ENCODE measurements at regions not wholly inside any gene's neighbourhood (a gene's known extent, or its start where the extent isn't known, plus 50 kb on each side); places are given as distances from the start of the nearest gene placed in this dataset.

DNA sequence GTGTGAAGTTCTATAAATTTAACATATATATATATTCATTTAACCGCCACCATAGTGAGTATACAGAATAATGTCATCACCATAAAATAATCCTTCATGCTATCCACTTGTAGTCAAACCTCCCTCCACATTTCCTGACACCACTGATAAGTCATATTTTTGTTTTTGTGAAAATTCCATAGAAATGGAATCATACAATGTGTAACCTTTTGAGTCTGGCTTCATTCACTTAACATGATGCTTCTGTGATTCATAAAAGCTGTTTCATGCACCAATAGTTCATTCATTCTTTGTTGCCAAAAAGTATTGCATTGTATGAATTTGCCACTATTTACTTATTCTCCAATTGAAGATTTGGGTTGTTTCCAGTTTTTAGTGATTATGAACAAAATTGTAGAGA, 497.5 kb upstream of the PCDH20 start:
- Histone ChIP-seq H3K4me1 (no peaks in the 10 kb centered on the region), H3K9me3 (no peaks in the 10 kb centered on the region), H3K27ac (no peak overlapping the region), H3K27me3 (no peaks in the 10 kb centered on the region), H3K4me3 (no peak overlapping the region), H3K36me3 (no peaks in the 10 kb centered on the region)
- in situ Hi-C loops (cut with MboI; ENCODE audit: low sequenced_read_pairs in 4 of 4) (no loop called here), intact Hi-C loops (cut with DNase I; ENCODE audit: low total_unique reads) (no loop called here)
- no peak for TF ChIP-seq POLR2A (IDR thresholded peaks at IDR 0.05)
- TF ChIP-seq, protein P1, sequence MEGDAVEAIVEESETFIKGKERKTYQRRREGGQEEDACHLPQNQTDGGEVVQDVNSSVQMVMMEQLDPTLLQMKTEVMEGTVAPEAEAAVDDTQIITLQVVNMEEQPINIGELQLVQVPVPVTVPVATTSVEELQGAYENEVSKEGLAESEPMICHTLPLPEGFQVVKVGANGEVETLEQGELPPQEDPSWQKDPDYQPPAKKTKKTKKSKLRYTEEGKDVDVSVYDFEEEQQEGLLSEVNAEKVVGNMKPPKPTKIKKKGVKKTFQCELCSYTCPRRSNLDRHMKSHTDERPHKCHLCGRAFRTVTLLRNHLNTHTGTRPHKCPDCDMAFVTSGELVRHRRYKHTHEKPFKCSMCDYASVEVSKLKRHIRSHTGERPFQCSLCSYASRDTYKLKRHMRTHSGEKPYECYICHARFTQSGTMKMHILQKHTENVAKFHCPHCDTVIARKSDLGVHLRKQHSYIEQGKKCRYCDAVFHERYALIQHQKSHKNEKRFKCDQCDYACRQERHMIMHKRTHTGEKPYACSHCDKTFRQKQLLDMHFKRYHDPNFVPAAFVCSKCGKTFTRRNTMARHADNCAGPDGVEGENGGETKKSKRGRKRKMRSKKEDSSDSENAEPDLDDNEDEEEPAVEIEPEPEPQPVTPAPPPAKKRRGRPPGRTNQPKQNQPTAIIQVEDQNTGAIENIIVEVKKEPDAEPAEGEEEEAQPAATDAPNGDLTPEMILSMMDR (IDR thresholded peaks at IDR 0.05 in 4 of 5, conservative IDR thresholded peaks at IDR 0.05 in 1 of 5) = no peak
- ATAC-seq = no peak
- DNase-seq = no peak

DNA sequence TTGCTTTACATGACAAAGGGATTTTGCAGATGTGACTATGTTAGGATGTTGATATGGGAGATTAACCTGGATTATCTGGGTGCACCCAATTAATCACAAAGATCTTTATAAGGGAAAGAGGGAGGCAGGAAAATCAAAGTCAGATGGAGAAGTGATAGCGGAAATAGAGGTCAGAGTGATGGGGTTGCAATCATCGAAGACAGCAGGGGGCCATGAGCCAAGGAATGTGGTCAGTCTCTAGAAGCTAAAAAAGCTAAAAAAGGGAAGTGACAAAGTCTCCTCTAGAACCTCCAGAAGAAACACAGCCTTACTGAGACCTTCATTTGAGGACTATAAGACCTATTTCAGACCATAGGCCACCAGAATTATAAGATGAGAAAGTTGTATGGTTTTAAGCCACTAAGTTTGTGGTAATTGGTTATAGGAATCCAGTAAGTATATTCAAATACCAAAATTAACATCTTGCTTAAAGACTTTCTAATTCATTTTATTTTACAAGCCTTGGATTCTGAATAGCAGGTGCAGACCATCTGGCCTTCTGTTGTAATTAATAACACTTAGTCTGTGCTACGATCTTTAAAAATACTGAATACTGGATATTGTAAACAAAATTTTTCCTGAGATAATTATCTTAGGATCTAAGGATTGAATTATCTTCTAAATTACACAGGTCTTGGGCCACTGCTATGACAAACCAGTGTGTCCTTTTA, 493.4 kb upstream of the PCDH20 start:
- no peak for ATAC-seq
- Histone ChIP-seq H3K27ac (no peak overlapping the region), H3K27me3 (no peaks in the 10 kb centered on the region), H3K36me3 (no peaks in the 10 kb centered on the region), H3K4me1 (no peaks in the 10 kb centered on the region), H3K9me3 (no peaks in the 10 kb centered on the region), H3K4me3 (no peak overlapping the region)
- in situ Hi-C loops (cut with MboI; ENCODE audit: low sequenced_read_pairs in 4 of 4) = no loop called here
- TF ChIP-seq POLR2A (IDR thresholded peaks at IDR 0.05) = no peak
- TF ChIP-seq, protein P1 (IDR thresholded peaks at IDR 0.05 in 4 of 5, conservative IDR thresholded peaks at IDR 0.05 in 1 of 5) = no peak
- intact Hi-C loops (cut with DNase I; ENCODE audit: low total_unique reads) = no loop called here
- DNase-seq = no peak

DNA sequence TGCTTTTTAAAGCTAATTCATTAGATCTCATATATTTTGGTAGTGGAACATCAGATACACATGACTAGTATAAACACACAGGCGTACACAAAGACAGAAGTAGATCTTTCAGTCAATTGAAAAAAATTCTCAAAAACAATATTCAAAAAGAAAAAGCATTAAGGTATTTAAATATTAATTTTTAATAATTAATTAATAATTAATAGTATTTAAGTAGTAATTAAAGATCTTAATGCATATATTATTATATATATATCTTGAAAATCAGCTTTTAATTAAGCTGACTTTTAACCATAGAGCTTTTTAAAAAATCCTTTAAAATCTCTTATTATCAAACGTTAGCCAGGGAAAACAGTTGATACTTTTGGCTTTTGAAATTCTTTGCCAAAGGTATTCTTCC, 489.4 kb upstream of the PCDH20 start:
- Histone ChIP-seq H3K27ac (no peak overlapping the region), H3K4me1 (no peaks in the 10 kb centered on the region), H3K4me3 (no peak overlapping the region), H3K36me3 (no peaks in the 10 kb centered on the region), H3K9me3 (no peaks in the 10 kb centered on the region), H3K27me3 (no peaks in the 10 kb centered on the region)
- ATAC-seq (no peak), DNase-seq (no peak)
- TF ChIP-seq, protein P1 (IDR thresholded peaks at IDR 0.05 in 4 of 5, conservative IDR thresholded peaks at IDR 0.05 in 1 of 5) = no peak
- TF ChIP-seq POLR2A (IDR thresholded peaks at IDR 0.05) = no peak
- in situ Hi-C loops (cut with MboI; ENCODE audit: low sequenced_read_pairs in 4 of 4) = no loop called here
- intact Hi-C loops (cut with DNase I; ENCODE audit: low total_unique reads) = no loop called here

DNA sequence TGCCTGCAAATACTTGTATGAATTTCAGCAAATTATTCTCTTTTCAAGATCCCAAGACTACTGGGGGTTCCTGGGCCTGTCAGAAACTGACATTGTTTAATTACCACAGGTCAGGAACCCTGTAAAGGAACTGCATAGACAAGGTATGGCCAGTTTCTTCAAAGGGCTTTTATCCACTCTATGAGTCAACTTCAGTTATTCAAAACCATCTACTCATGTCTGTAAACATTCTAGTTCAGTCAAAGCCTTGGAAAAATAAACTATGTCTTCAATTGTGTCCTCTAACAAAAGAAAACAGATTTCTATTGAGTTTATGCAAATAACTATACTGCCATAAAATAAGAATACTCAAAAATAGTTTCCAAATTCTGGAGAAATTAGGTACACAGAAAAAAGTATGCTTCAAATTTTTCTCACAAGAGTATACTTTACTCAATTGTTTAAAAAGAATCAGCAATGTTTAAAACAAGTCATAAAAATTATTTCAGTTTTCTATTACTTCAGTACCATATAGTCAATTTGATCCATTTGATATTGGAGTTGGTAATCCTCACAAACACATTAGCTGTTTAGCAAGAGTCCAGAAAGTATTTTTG, 486.4 kb upstream of the PCDH20 start:
- Histone ChIP-seq H3K4me1 (no peaks in the 10 kb centered on the region), H3K9me3 (no peaks in the 10 kb centered on the region), H3K36me3 (no peaks in the 10 kb centered on the region), H3K4me3 (no peak overlapping the region), H3K27ac (no peak overlapping the region), H3K27me3 (no peaks in the 10 kb centered on the region)
- no peak for TF ChIP-seq POLR2A (IDR thresholded peaks at IDR 0.05)
- TF ChIP-seq, protein P1 (IDR thresholded peaks at IDR 0.05 in 4 of 5, conservative IDR thresholded peaks at IDR 0.05 in 1 of 5) = no peak
- ATAC-seq (no peak), DNase-seq (no peak)
- intact Hi-C loops (cut with DNase I; ENCODE audit: low total_unique reads) (no loop called here), in situ Hi-C loops (cut with MboI; ENCODE audit: low sequenced_read_pairs in 4 of 4) (no loop called here)

Measured in gastrocnemius medialis (tissue), 4 donors.